H1 (cell line): ENCODE measurements at regions not wholly inside any gene's neighbourhood (a gene's known extent, or its start where the extent isn't known, plus 50 kb on each side); places are given as distances from the start of the nearest gene placed in this dataset.

Source experiments
- CTCF ChIA-PET: fragments of 300-600 bp; sonication (Branson Sonifier 250); formaldehyde crosslinking; loops from one replicate; lab custom pipeline; 2021; ENCODE audit not compliant: partially characterized antibody; lab: Charles Lee
- POLR2A ChIA-PET: fragments of 300-600 bp; sonication (Branson Sonifier 250); formaldehyde crosslinking; loops from one replicate; lab custom pipeline; 2021; ENCODE audit warnings: inconsistent platforms; ENCODE audit not compliant: partially characterized antibody; lab: Charles Lee
- DNase-seq, 2 experiments: peaks; one replicate each; pipeline versions ENCODE4 v3.0.0 to v3.0.0-alpha.2; 2010 to 2022; ENCODE audit warnings: low spot score in 2 of 2, low read depth in 1 of 2, mixed read lengths in 1 of 2
- FAIRE-seq: peaks from 2 replicates; lab custom pipeline; 2011; peaks lifted over from hg19 to GRCh38; lab: Jason Lieb, UNC
- H2AFZ ChIP-seq: 2 replicates; pipeline ENCODE4 v1.8.1; 2012; ENCODE audit warnings: low read length, inconsistent platforms
- H2AK5ac ChIP-seq: 2 replicates; pipeline ENCODE4 v1.6.1; 2013; ENCODE audit warnings: low read depth, low read length
- H2BK120ac ChIP-seq: replicated peaks from 2 replicates; pipeline ENCODE3; 2013; ENCODE audit warnings: low read depth, low read length, inconsistent platforms
- H2BK12ac ChIP-seq: 2 replicates; pipeline ENCODE4 v1.6.1; 2013; ENCODE audit warnings: low read depth, low read length
- H2BK15ac ChIP-seq: 2 replicates; pipeline ENCODE4 v1.6.1; 2013; ENCODE audit warnings: low read length
- H2BK20ac ChIP-seq: 2 replicates; pipeline ENCODE4 v1.6.1; 2013; ENCODE audit warnings: low read length
- H2BK5ac ChIP-seq: 2 replicates; pipeline ENCODE4 v1.6.1; 2013; ENCODE audit warnings: low read depth, low read length
- H3K14ac ChIP-seq: 2 replicates; pipeline ENCODE4 v1.6.1; 2013; ENCODE audit warnings: inconsistent platforms; ENCODE audit not compliant: insufficient read length
- H3K18ac ChIP-seq: 2 replicates; pipeline ENCODE4 v1.6.1; 2013; ENCODE audit warnings: low read length; ENCODE audit errors: extremely low read depth
- H3K23ac ChIP-seq: 2 replicates; pipeline ENCODE4 v1.6.1; 2013; ENCODE audit warnings: inconsistent platforms; ENCODE audit not compliant: insufficient read length
- H3K23me2 ChIP-seq: 2 replicates; pipeline ENCODE4 v1.6.1; 2013; ENCODE audit warnings: low read depth, low read length
- H3K27ac ChIP-seq: 2 replicates; pipeline ENCODE4 v1.6.1; 2011; ENCODE audit warnings: low read depth, low read length, inconsistent platforms
- H3K27me3 ChIP-seq, 4 experiments: replicated peaks in 1 of 4; 1 replicate in 1 of 4; 2 replicates in 3 of 4; pipeline versions ENCODE4 v1.6.1 to v1.8.1; 2011 to 2013; ENCODE audit warnings: low read length in 3 of 4, mild to moderate bottlenecking in 3 of 4, inconsistent platforms in 2 of 4, mixed read lengths in 2 of 4, moderate library complexity in 1 of 4; ENCODE audit not compliant: control insufficient read depth in 3 of 4, insufficient read depth in 3 of 4; ENCODE audit errors: extremely low read depth in 1 of 4
- H3K36me3 ChIP-seq, 4 experiments: 2 replicates each; pipeline versions ENCODE4 v1.6.1 to v1.8.1; 2011 to 2013; ENCODE audit warnings: mild to moderate bottlenecking in 4 of 4, low read length in 3 of 4, moderate library complexity in 2 of 4, control low read depth in 1 of 4, inconsistent platforms in 1 of 4; ENCODE audit not compliant: insufficient read depth in 4 of 4, control insufficient read depth in 2 of 4
- H3K4ac ChIP-seq: replicated peaks from 2 replicates; pipeline ENCODE3; 2013; ENCODE audit warnings: low read length, low read depth, mixed read lengths, inconsistent platforms; ENCODE audit not compliant: insufficient read length
- H3K4me1 ChIP-seq, 4 experiments: replicated peaks in 1 of 4; 1 replicate in 1 of 4; 2 replicates in 3 of 4; pipeline versions ENCODE4 v1.6.1 to v1.8.1; 2011 to 2013; ENCODE audit warnings: low read length in 3 of 4, inconsistent platforms in 2 of 4, mixed read lengths in 1 of 4; ENCODE audit not compliant: insufficient read depth in 4 of 4, control insufficient read depth in 3 of 4
- H3K4me2 ChIP-seq, 2 experiments: 2 replicates each; pipeline versions ENCODE4 v1.6.1 to v1.8.1; 2011 to 2013; ENCODE audit warnings: low read depth in 2 of 2, low read length in 2 of 2, control low read depth in 1 of 2, inconsistent platforms in 1 of 2, mild to moderate bottlenecking in 1 of 2; ENCODE audit not compliant: insufficient read depth in 1 of 2
- H3K4me3 ChIP-seq, 4 experiments: fragments of 200-600, 300-600 bp in 1 of 4; sonication (generic), shearing (Covaris generic), sonication (Bioruptor Twin) in 1 of 4; 2 replicates each; pipeline versions ENCODE4 v1.5.1 to v1.8.1; 2011 to 2016; ENCODE audit warnings: low read length in 4 of 4, low read depth in 3 of 4, control low read depth in 2 of 4, inconsistent platforms in 2 of 4, mild to moderate bottlenecking in 2 of 4, mixed read lengths in 1 of 4, moderate library complexity in 1 of 4; ENCODE audit not compliant: insufficient read depth in 2 of 4; ENCODE audit errors: extremely low read depth in 1 of 4
- H3K56ac ChIP-seq: replicated peaks from 2 replicates; pipeline ENCODE3; 2013; ENCODE audit warnings: low read depth, mild to moderate bottlenecking, mixed read lengths, low read length, inconsistent platforms; ENCODE audit not compliant: insufficient read length
- H3K79me1 ChIP-seq: 2 replicates; pipeline ENCODE4 v1.6.1; 2013; ENCODE audit warnings: low read depth, low read length, control low read depth
- H3K79me2 ChIP-seq, 2 experiments: 2 replicates each; pipeline versions ENCODE4 v1.6.1 to v1.8.1; 2012 to 2013; ENCODE audit warnings: low read length in 2 of 2, mild to moderate bottlenecking in 2 of 2, inconsistent platforms in 1 of 2; ENCODE audit not compliant: insufficient read depth in 2 of 2, control insufficient read depth in 1 of 2
- H3K9ac ChIP-seq, 4 experiments: replicated peaks in 1 of 4; 1 replicate in 1 of 4; 2 replicates in 3 of 4; pipeline versions ENCODE4 v1.6.1 to v1.8.1; 2011 to 2013; ENCODE audit warnings: low read depth in 3 of 4, low read length in 3 of 4, control low read depth in 2 of 4, mild to moderate bottlenecking in 2 of 4, moderate library complexity in 2 of 4, inconsistent platforms in 1 of 4; ENCODE audit errors: extremely low read depth in 1 of 4
- H3K9me3 ChIP-seq, 2 experiments: 2 replicates each; pipeline versions ENCODE4 v1.6.1 to v1.8.1; 2012 to 2013; ENCODE audit warnings: mild to moderate bottlenecking in 2 of 2, moderate library complexity in 2 of 2, control low read depth in 1 of 2, inconsistent platforms in 1 of 2, low read depth in 1 of 2, low read length in 1 of 2, mixed read lengths in 1 of 2; ENCODE audit not compliant: insufficient read depth in 2 of 2
- H4K20me1 ChIP-seq, 2 experiments: replicated peaks in 1 of 2; 2 replicates each; pipeline versions ENCODE3 to v1.8.1; 2011 to 2013; ENCODE audit warnings: inconsistent platforms in 2 of 2, low read length in 2 of 2, mild to moderate bottlenecking in 1 of 2; ENCODE audit not compliant: insufficient read depth in 2 of 2, control insufficient read depth in 1 of 2
- H4K5ac ChIP-seq: 2 replicates; pipeline ENCODE4 v1.6.1; 2013; ENCODE audit warnings: low read length, low read depth, mixed read lengths, inconsistent platforms; ENCODE audit not compliant: insufficient read length
- H4K8ac ChIP-seq: 2 replicates; pipeline ENCODE4 v1.8.0; 2013; ENCODE audit warnings: mild to moderate bottlenecking, moderate library complexity, low read length, inconsistent platforms; ENCODE audit not compliant: insufficient read depth; ENCODE audit errors: extremely low read depth
- H4K91ac ChIP-seq: replicated peaks from 2 replicates; pipeline ENCODE3; 2013; ENCODE audit warnings: low read length, mixed read lengths, inconsistent platforms; ENCODE audit not compliant: insufficient read length
- EGR1 ChIP-seq: IDR thresholded peaks from 2 replicates; pipeline ENCODE4 v1.6.1; 2011; ENCODE audit warnings: low read depth, low read length, borderline replicate concordance
- JUN ChIP-seq: IDR thresholded peaks from 2 replicates; pipeline ENCODE4 v1.6.1; 2011; ENCODE audit warnings: low read depth, mild to moderate bottlenecking, improper control_type of control experiment, low read length
- KDM4A ChIP-seq: IDR thresholded peaks from one replicate; pipeline ENCODE4 v1.7.1; 2012; ENCODE audit warnings: low read depth, mild to moderate bottlenecking, moderate library complexity, low read length, inconsistent platforms; ENCODE audit not compliant: severe bottlenecking
- MAFK ChIP-seq: IDR thresholded peaks from 2 replicates; pipeline ENCODE4 v1.6.1; 2012; ENCODE audit warnings: low read depth, mild to moderate bottlenecking, improper control_type of control experiment, low read length
- NRF1 ChIP-seq: IDR thresholded peaks from 2 replicates; pipeline ENCODE4 v1.6.1; 2011; ENCODE audit warnings: mild to moderate bottlenecking, low read depth, low read length, improper control_type of control experiment
- SAP30 ChIP-seq: fragments of 300-600 bp; sonication (generic); IDR thresholded peaks from 2 replicates; pipeline ENCODE4 v1.7.1; 2012; ENCODE audit warnings: low read length, moderate library complexity, mild to moderate bottlenecking, inconsistent platforms; ENCODE audit not compliant: insufficient read depth, insufficient replicate concordance
- SUZ12 ChIP-seq: fragments of 200-600 bp; sonication (generic); IDR thresholded peaks from 2 replicates; pipeline ENCODE4 v1.6.1; 2012; ENCODE audit warnings: mild to moderate bottlenecking, inconsistent platforms, low read length, moderate library complexity, mixed read lengths
- TAF7 ChIP-seq: optimal IDR thresholded peaks from 2 replicates; pipeline ENCODE3; 2011; ENCODE audit warnings: low read depth, mild to moderate bottlenecking, inconsistent platforms, low read length, moderate library complexity, borderline replicate concordance
- TBP ChIP-seq: IDR thresholded peaks from 2 replicates; pipeline ENCODE4 v1.6.1; 2011; ENCODE audit warnings: low read depth, low read length, improper control_type of control experiment
- TCF12 ChIP-seq: IDR thresholded peaks from 2 replicates; pipeline ENCODE4 v1.6.1; 2011; ENCODE audit warnings: low read depth, mild to moderate bottlenecking, low read length
- TEAD4 ChIP-seq: IDR thresholded peaks from 2 replicates; pipeline ENCODE4 v1.6.1; 2012; ENCODE audit warnings: low read depth, low read length, inconsistent platforms, mixed read lengths
- YY1 ChIP-seq: IDR thresholded peaks from 2 replicates; pipeline ENCODE4 v1.6.1; 2011; ENCODE audit warnings: low read depth, mild to moderate bottlenecking, low read length
- WGBS, 2 experiments: shearing (Covaris generic) in 1 of 2; methylation state at CpG; one replicate each; pipeline versions ENCODE4 v1.1.6 to v1.1.7; 2013 to 2015; ENCODE audit warnings: low lambda C conversion rate in 2 of 2, mixed read lengths in 2 of 2, inconsistent platforms in 1 of 2, low coverage in 1 of 2, missing lambda C conversion rate in 1 of 2; ENCODE audit not compliant: insufficient replicate concordance in 2 of 2, insufficient coverage in 1 of 2, insufficient read length in 1 of 2; ENCODE audit errors: extremely low coverage in 1 of 2, missing lambda C conversion rate in 1 of 2; 5-methylcytosine and 5-hydroxymethylcytosine counted together
- TF ChIP-seq, protein P1 (sequence below): IDR thresholded peaks from 2 replicates; pipeline ENCODE4 v1.6.1; 2011; ENCODE audit warnings: low read depth, mild to moderate bottlenecking, low read length; ENCODE audit not compliant: insufficient read depth
- TF ChIP-seq, protein P2 (sequence below): IDR thresholded peaks from 2 replicates; pipeline ENCODE4 v1.6.1; 2012; ENCODE audit warnings: inconsistent platforms

DNA sequence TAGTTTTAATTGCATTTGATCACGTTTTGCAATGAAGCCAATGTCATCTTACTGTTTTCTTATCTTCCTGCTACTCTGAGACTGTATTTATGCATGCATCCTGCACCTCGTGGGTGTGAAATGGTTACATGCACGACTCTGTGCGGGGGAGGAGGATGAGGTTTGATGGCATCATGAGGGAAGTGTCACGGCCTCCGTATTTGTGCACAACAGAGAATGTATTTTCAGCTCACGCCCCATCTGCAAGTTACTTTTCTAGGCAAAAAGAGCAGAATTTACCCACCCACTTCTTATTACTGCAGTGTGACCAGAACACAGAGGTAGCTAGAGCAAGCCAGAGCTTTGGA lies 145.1 kb downstream of the TDRD15 start:
- Histone ChIP-seq H4K8ac (no peak overlapping the region), H4K91ac (no peak overlapping the region), H3K4ac (no peak overlapping the region), H3K14ac (no peak overlapping the region), H3K23me2 (no peaks in the 10 kb centered on the region), H4K5ac (no peak overlapping the region), H2BK120ac (no peak overlapping the region), H3K23ac (no peak overlapping the region), H2BK15ac (no peak overlapping the region), H2AK5ac (no peak overlapping the region), H3K36me3 (no peaks in the 10 kb centered on the region), H3K9me3 (no peaks in the 10 kb centered on the region), H3K27me3 (no peaks in the 10 kb centered on the region), H3K27ac (no peak overlapping the region), H4K20me1 (no peaks in the 10 kb centered on the region), H2BK20ac (no peak overlapping the region), H2AFZ (peak overlapping the region; percentile 22; the same call in 1 of the 2 replicates), H3K79me2 (no peaks in the 10 kb centered on the region), H3K79me1 (no peaks in the 10 kb centered on the region), H2BK12ac (no peak overlapping the region), H3K18ac (no peak overlapping the region), H3K4me3 (no peak overlapping the region), H3K4me1 (no peaks in the 10 kb centered on the region), H3K56ac (no peak overlapping the region), H3K9ac (no peak overlapping the region), H2BK5ac (no peak overlapping the region), H3K4me2 (no peak overlapping the region)
- no peak for DNase-seq
- FAIRE-seq, result no peak
- POLR2A ChIA-PET, result no interaction called here
- WGBS, 2 experiments, result 89% methylated on average over 7 of the region's 7 CpGs; no CpG with 5 or more reads in 1 of the 2 experiments
- CTCF ChIA-PET, result interaction anchor here (1.1 to 1.8 kb wide), 3 partner anchors 33 to 49 kb away, joined by 3 to 10 read pairs (median 4); no protein-coding TSS in a partner anchor
- TF ChIP-seq NRF1, result no peak
- TF ChIP-seq TCF12, result no peak
- no peak for TF ChIP-seq TAF7
- no peak for TF ChIP-seq YY1
- no peak for TF ChIP-seq SUZ12
- TF ChIP-seq, protein P1, sequence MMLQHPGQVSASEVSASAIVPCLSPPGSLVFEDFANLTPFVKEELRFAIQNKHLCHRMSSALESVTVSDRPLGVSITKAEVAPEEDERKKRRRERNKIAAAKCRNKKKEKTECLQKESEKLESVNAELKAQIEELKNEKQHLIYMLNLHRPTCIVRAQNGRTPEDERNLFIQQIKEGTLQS, result no peak
- TF ChIP-seq TBP, result no peak
- TF ChIP-seq MAFK, result no peak
- no peak for TF ChIP-seq EGR1
- no peak for TF ChIP-seq TEAD4
- TF ChIP-seq KDM4A, result no peak
- no peak for TF ChIP-seq SAP30
- TF ChIP-seq, protein P2, sequence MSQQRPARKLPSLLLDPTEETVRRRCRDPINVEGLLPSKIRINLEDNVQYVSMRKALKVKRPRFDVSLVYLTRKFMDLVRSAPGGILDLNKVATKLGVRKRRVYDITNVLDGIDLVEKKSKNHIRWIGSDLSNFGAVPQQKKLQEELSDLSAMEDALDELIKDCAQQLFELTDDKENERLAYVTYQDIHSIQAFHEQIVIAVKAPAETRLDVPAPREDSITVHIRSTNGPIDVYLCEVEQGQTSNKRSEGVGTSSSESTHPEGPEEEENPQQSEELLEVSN, result no peak
- TF ChIP-seq JUN, result no peak
